ENCODE measurements at regions not wholly inside any gene's neighbourhood (a gene's known extent, or its start where the extent isn't known, plus 50 kb on each side); places are given as distances from the start of the nearest gene placed in this dataset.
"Not testable (repeated sequence)": the region's sequence is repeated elsewhere in the genome, so short reads cannot be mapped to it uniquely, and the experiment has no call there.

DNA sequence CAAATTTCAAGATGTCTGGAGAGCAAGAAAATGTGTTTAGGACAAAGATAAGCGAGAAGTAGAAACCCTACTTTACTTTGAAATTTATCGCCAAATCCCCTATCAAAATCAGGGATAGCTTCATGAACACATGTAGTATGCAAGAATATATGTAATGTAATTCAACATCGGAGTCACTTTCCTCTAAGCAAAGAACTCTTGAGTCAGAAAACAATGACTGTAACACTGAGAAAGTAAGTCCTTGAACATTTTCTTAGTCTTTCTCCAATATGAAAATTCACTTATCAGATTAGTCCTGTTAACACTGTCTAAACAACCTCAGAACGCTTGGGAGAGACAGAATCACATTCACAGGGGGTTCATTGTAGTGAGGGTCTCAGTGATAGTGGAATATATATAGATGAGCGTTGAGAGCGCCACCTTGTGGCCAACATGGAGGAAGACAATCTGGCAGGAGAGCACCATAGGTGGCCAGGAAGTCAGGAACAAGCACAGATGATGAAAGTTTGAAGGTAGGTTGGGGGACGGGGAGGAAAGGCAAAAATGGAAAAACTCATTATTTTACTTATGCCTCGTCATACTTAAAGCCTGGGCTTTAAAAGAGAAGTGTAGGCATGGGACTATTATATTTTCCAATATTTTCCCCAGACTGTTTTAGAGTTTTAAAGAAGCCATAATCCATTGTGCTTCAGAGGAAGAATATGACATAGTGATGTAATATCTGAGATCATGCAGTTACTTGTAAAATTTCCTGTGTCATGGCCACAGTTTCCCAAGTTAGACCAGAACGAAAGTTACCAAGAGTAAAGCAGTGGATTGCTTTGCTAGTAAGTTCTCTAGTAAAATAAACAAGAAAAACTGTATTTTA lies 115.5 kb upstream of the GNAI1 start:
- peak; percentile 2 for DNase-seq (ENCODE audit: low read depth, low spot score)

DNA sequence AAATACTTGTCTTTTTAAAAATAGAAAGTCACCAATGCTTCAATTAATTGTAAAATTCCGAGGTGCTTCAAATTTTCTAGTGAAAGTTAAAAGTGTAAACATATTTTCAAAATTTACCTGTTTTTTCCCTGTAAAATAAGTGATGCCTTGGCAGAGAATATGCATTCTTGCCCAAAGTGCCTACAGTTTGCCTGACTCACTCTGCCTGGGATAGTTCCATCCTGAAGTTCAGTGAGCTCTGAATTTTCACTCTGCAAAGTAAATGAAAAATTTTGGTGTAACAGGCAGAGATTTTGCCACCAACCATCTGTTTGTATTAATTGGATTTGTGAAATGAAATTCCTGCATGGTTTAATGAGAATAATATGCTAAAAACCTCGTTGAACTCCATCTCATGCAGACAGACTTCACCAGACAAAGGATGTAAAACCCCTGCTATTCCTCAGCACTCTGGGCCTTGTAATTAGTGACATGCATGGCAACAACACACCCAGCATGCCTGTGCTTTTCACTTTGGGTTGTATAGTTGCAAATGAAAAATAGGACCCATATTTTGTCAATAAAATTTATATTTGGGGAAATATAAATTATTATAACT lies 117.4 kb upstream of the GNAI1 start:
- no peak for DNase-seq (ENCODE audit: low read depth, low spot score)

DNA sequence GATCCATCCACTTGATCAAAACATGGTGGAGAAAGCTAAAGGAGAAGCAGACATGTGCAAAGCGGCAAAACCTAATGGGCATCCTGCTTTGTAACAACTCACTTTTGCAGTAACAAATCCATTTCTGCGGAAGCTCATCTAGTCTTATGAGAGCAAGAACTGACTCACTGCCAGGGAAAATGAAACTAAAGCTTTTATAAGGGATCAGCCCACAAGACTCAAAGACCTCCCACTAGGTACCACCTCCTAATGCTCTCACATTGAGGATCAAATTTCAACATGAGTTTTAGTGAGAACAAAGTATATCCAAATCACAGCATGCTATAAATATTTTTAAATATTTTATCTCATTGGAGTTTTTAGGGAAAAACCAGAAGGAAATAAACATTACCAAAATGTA lies 120.1 kb upstream of the GNAI1 start:
- DNase-seq (ENCODE audit: low read depth, low spot score) = no peak

DNA sequence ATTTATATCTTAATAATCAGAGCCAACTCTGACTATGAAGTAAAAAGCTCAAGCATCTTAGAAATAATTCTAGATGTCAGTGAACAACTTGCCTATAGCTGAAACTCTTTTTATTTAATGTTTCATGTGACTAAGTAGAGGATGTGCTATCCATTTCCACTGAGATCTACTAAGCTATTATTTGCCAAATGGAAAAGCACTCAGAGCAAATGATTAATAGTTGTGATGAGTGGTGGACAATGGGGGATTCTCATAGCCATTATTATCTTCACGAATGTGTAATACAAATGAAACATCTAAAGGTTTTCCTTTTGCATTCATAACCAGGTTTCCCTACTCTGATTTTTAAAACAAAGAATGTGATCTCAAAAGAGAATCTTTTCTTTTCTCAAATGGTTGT lies 126.6 kb upstream of the GNAI1 start:
- no peak for DNase-seq (ENCODE audit: low read depth, low spot score)

DNA sequence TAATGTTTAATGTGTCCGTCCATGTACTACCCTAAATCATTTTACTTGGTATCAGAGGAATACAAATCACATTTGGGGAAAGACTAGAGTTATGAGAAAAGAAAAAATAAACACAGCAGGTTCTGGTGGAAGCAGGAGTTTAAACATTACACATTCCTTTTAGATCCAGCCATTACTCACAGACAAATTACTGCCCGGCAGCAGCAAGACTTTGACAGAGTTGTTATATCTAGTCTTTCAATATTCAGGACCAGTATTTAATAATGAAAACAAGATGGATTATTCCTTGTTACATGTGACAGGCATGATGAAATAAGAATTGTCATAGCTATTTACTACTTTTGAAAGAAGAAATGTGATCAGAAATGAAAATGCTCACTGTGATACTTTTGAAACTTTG lies 131.8 kb upstream of the GNAI1 start:
- no peak for DNase-seq (ENCODE audit: low read depth, low spot score)

DNA sequence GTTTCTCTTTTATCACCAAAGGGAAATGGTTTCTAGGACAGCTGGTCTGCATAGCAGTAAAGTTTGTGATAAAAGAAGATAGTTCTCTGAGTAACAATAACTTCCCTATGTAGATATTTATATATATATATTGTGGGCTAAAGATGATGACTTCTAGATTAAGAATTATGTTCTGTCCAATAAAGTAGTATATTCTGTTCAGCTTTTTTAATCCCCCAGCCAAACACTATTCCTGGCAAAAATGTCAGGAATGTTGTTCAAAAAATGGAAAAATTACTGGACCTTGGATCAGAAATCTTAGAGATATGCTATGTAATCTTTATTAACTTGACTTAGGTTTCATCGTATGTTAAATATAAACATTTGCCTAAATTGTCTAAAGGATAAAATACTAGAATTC lies 136.3 kb upstream of the GNAI1 start:
- DNase-seq (ENCODE audit: low read depth, low spot score) = no peak

DNA sequence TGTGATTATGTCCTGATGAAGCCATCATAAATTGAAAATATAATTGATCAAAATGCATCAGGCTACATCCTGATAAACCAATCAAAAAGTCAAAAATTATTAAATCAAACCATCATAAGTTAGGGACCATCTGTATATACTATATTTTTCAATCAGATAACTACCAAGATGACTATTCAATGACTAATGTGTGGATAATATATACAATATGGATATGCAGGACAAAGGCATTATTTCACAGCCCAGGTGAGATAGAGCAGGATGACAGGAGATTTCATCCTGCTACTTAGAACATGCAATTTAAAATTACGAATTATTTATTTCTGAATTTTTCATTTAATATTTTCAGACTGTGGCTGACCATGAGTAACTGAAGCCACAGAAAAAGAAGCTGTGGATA lies 137.3 kb upstream of the GNAI1 start:
- no peak for DNase-seq (ENCODE audit: low read depth, low spot score)

DNA sequence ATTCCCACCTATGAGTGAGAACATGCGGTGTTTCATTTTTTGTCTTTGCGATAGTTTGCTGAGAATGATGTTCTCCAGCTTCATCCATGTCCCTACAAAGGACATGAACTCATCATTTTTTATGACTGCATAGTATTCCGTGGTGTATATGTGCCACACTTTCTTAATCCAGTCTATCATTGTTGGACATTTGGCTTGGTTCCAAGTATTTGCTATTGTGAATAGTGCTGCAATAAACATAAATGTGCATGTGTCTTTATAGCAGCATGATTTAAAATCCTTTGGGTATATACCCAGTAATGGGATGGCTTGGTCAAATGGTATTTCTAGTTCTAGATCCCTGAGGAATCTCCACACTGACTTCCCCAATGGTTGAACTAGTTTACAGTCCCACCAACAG lies 138.9 kb upstream of the GNAI1 start:
- DNase-seq (ENCODE audit: low read depth, low spot score) = not testable (repeated sequence)

DNA sequence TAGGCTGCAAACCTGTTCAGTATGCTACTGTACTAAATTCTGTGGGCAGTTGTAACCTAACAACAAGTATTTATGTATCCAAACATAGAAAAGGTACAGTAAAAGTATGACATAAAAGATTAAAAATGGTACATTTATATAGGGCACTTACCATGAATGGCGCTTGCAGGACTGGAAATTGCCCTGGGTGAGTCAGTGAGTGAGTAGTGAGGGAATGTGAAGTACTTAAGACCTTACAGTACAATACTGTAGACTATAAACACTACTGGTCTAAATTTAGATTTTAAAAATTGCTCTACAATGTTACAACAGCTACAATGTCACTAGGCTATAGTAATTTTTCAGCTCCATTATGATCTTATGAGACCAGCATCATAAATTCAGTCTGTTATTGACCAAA lies 146.0 kb upstream of the GNAI1 start:
- no peak for DNase-seq (ENCODE audit: low read depth, low spot score)

DNA sequence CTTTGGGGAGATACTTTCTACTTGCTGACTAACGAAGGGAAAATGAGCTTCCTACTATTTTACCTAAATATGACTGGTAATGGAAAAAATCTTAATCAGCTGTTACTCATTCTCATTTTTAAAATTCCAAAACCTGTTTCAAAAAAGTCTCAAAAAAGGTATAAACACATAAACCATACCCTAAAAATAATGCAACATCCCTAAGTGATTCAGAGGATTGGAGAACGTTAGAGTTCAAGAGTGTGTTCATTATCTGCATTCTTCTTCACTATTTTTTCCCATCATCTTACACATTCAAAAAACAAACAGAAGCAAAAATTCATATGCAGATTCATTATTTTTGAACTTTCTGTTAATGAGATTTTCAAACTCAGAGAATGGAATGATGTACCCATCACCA lies 150.4 kb upstream of the GNAI1 start:
- DNase-seq (ENCODE audit: low read depth, low spot score) = no peak

DNA sequence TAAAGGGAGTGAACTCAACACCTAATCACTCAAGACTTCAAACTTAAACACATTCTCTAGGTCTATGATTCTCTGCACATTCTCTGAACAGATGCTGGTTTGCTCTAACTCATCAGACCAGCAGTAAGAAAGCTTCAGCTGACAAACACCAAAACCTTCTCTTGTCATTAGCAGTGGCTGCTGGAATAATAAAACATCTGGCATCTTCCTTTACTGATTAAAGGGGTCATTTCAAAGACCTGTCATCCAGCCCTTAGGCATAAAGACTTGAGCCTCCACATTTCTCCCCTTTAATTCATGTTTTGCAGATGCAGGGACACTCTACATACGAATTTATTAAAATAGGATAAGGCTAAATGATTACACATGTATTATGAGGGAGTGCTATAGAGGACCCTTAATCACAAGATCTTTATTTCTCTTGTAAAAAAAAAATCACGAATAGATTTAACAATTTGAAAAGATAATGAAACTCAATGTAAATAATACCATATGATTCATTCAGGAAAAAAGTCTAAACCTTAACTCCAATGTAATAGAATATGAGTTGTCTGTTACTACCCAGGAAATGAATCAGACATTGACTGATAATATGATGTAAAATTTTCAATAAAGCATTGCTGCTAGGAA lies 152.4 kb upstream of the GNAI1 start:
- no peak for DNase-seq (ENCODE audit: low read depth, low spot score)

DNA sequence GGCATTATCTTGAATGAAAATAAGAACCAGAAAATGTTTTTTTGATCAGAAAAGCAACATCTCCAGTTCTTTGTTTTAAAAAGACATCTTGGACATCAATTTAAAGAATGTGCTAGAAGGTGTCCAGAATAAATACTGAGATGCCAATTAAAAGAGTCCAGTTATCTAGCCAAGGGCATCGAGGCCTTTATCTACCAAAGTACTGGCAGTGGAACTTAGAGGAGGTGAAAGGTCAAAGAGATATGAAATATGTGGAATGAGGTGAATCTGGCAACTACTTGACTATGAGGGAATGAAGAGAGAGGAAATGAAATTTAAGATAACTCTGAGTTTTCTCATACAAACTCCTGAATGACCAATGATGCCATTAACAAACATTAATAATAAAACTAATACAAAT lies 154.3 kb upstream of the GNAI1 start:
- DNase-seq (ENCODE audit: low read depth, low spot score) = no peak

DNA sequence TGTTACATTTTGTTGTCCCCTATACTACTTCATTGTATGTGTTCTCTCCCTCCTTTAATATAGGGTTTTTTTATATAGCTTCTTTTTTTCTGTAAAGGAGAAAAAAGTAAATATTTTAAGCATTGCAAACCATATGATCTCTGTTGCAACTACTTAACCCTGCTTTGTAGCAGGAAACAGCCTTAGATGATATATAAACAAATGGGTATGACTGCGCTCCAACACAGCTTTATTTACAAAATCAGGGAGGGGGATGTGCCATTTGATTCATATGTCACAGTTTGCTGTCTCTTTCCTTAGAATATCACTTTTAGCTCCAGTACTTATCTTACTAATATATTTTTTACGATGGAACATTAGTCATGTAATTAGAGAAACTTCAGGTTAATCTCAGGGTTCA lies 155.2 kb upstream of the GNAI1 start:
- DNase-seq (ENCODE audit: low read depth, low spot score) = no peak

DNA sequence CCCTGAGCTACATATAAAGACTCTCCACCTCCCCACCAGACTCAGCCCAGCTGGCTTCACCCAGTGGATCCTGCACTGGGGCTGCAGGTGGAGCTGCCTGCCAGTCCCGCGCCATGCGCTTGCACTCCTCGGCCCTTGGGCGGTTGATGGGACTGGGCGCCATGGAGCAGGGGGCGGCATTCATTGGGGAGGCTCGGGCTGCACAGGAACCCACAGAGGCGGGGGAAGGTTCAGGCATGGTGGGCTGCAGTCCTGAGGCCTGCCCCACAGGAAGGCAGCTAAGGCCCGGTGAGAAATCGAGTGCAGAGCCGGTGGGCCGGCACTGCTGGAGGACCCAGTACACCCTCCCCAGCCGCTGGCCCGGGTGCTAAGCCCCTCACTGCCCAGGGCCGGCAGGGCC lies 157.2 kb upstream of the GNAI1 start:
- DNase-seq (ENCODE audit: low read depth, low spot score) = no peak

DNA sequence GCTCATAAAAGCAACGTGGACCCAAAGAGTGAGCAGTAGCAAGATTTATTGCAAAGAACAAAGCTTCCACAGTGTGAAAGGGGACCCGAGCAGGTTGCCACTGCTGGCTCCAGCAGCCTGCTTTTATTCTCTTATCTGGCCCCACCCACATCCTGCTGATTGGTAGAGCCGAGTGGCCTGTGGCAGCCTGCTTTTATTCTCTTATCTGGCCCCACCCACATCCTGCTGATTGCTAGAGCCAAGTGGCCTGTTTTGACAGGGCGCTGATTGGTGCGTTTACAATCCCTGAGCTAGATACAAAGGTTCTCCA lies 158.0 kb upstream of the GNAI1 start:
- not testable (repeated sequence) for DNase-seq (ENCODE audit: low read depth, low spot score)

DNA sequence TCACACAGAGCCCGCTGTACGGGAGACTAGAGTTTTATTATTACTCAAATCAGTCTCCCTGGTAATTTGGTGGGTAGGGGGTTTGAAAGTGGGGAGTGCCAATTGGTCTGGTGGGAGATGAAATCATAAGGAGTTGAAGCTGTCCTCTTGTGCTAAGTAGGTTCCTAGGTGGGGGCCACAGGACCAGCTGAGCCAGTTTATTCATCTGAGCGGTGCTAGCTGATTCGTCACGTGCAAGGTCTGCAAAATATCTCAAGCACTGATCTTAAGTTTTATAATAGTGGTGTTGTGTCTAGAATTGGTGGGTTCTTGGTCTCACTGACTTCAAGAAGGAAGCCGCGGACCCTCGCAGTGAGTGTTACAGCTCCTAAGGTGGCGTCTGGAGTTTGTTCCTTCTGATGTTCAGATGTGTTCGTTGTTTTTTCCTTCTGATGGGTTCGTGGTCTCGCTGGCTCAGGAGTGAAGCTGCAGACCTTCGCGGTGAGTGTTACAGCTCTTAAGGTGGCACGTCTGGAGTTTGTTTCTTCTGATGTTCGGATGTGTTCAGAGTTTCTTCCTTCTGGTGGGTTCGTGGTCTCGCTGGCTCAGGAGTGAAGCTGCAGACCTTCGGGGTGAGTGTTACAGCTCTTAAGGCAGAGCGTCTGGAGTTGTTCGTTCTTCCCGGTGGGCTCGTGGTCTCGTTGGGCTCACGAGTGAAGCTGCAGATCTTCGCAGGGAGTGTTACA lies 158.5 kb upstream of the GNAI1 start:
- DNase-seq (ENCODE audit: low read depth, low spot score) = not testable (repeated sequence)

DNA sequence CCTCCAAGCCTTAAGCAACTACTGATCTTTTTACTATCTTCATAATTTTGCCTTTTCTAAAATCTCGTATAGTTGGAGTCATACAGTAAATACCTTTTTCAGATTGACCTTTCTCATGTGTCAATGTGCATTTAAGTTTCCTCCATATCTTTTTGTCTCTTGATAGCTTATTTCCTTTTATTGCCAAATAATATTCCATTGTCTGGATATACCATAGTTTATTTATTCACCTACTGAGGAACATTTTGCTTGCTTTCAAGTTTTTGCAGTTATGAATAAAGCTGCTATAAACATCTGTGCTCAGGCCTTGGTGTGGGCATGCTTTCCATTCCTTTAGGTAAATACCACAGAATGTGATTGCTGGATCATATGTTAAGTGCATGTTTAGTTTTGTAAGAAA lies 161.2 kb upstream of the GNAI1 start:
- DNase-seq (ENCODE audit: low read depth, low spot score) = no peak

DNA sequence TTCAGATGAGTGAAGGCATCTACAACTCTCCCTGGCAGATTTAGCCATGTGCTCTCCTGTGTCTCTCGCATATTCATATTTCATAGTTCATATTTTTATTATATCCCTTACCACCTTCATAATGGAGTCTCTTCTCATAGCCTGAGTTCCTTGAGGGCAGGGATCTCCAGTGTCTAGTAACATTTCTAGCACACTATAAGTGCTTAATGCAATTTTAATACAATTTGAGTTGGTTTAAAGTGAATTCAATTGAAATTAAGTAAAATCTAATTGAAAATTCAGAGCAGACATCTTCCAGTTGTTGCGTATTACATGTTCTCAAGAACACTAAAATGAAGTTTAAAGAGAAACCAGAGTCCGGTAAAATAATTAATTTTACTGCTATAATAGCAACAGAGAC lies 163.6 kb upstream of the GNAI1 start:
- DNase-seq (ENCODE audit: low read depth, low spot score) = no peak

DNA sequence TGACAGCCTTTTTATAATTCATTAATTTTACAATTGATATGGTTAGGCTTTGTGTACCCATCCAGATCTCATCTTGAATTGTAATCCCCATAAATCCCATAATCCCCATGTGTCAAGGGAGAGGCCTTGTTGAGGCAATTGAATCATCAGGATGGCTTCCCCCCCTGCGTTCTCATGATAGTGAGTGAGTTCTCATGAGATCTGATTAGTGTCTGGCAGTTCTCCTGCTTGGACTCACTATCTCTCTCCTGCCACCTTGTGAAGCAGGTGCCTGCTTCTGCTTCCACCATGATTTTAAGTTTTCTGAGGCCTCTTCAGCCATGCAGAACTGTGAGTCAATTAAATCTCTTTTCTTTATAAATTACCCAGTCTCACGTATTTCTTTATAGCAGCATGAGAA lies 165.7 kb upstream of the GNAI1 start:
- no peak for DNase-seq (ENCODE audit: low read depth, low spot score)

DNA sequence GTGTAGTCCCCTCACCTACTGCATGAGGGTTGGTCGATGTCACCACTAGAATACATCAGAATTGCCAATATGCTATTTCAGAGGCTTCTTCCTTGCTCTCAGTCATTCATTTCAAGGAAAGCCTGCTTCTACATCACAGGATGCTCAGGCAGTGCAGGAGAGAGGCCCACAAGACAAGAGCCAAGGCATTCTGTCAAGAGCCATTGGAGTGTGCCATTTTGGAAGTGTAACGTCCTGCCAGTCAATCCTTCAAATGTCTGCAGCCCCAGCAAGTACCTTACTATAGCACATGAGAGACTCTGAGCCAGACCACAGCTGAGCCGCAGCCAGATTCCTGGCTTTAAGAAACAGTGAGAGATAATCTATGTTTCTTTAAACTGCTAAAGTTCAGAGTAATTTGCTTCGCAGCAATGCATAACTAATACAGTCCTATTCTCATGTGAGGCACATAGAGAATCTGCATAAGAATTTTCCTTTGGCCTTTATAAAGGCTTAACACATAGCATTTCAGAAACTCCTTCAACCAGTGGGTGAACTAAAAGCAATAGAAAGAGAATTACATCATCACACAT lies 166.5 kb upstream of the GNAI1 start:
- no peak for DNase-seq (ENCODE audit: low read depth, low spot score)

DNA sequence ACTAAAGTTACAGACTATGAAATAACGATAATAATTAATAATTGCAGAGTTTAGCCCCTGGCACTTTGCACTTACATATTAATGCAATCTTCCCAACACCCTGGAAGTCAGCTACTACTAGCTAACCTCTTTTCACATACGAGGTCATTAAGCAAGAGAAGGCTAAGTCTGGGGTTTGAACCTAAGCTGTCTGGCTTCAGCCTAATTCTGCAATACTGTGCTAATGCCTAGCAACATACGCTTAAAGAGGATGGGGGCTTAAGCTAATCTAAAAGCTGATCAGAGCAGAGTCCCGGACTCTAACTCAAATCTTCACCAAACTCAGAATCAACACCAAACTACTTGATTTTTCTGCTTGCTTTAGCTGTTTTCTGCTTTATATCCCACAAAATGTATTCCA lies 168.7 kb upstream of the GNAI1 start:
- DNase-seq (ENCODE audit: low read depth, low spot score) = no peak

DNA sequence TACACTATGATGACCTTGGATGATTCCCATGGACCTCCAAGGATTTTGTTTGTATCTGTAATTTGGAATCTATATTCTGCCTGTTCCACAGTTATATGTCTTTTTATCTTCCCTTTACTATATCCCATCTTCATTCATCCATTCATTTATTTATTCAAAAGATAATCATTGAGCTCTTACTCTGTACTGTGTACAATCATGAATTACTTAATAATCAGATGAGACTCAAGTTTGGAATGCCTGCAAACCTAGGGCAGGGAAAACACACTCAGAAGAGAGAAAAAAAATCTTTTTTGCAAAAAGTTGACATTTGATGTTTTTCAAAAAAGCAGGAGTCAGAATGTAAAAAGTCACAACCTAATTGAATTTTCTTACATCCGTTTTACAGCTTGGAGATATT lies 170.2 kb upstream of the GNAI1 start:
- no peak for DNase-seq (ENCODE audit: low read depth, low spot score)
